Keratinocyte (primary cell): ENCODE measurements at regions not wholly inside any gene's neighbourhood (a gene's known extent, or its start where the extent isn't known, plus 50 kb on each side); places are given as distances from the start of the nearest gene placed in this dataset.

Experiments
- DNase-seq: peaks from one replicate; pipeline ENCODE4 v3.0.0-alpha.2; 2011; ENCODE audit warnings: low read depth, missing footprints, low spot score
- FAIRE-seq: peaks from 2 replicates; lab custom pipeline; 2011; peaks lifted over from hg19 to GRCh38; lab: Jason Lieb, UNC
- H2AFZ ChIP-seq: 2 replicates; pipeline ENCODE4 v1.6.0; 2012; ENCODE audit warnings: low read length, control low read depth, inconsistent platforms; ENCODE audit not compliant: control insufficient read depth
- H3K27ac ChIP-seq: 2 replicates; pipeline ENCODE4 v1.5.1; 2011; ENCODE audit warnings: low read length; ENCODE audit not compliant: control insufficient read depth, insufficient read depth
- H3K27me3 ChIP-seq: 3 replicates; pipeline ENCODE4 v1.6.0; 2011; ENCODE audit warnings: low read length; ENCODE audit not compliant: control insufficient read depth, insufficient read depth; ENCODE audit errors: extremely low read depth
- H3K36me3 ChIP-seq, 2 experiments: 2 replicates in 1 of 2; 3 replicates in 1 of 2; pipeline ENCODE4 v1.5.1; 2011; ENCODE audit warnings: low read length in 2 of 2, mild to moderate bottlenecking in 1 of 2; ENCODE audit not compliant: control insufficient read depth in 2 of 2, insufficient read depth in 2 of 2; ENCODE audit errors: extremely low read depth in 1 of 2
- H3K4me1 ChIP-seq: 3 replicates; pipeline ENCODE4 v1.5.1; 2011; ENCODE audit warnings: low read length; ENCODE audit not compliant: control insufficient read depth, insufficient read depth; ENCODE audit errors: extremely low read depth
- H3K4me2 ChIP-seq: 3 replicates; pipeline ENCODE4 v1.6.0; 2011; ENCODE audit warnings: low read depth, low read length; ENCODE audit not compliant: control insufficient read depth, insufficient read depth; ENCODE audit errors: extremely low read depth
- H3K4me3 ChIP-seq, 3 experiments: fragments of 200-600 bp in 1 of 3; sonication (generic) in 1 of 3; 2 replicates in 2 of 3; 3 replicates in 1 of 3; pipeline ENCODE4 v1.5.1; 2011 to 2016; ENCODE audit warnings: low read length in 3 of 3, mild to moderate bottlenecking in 3 of 3, control low read depth in 2 of 3, inconsistent platforms in 1 of 3, low read depth in 1 of 3, mixed read lengths in 1 of 3, mixed run types in 1 of 3, moderate library complexity in 1 of 3; ENCODE audit not compliant: control insufficient read depth in 2 of 3, insufficient read depth in 2 of 3; ENCODE audit errors: extremely low read depth in 1 of 3
- H3K79me2 ChIP-seq: 2 replicates; pipeline ENCODE4 v1.6.0; 2012; ENCODE audit warnings: low read length; ENCODE audit not compliant: control insufficient read depth, insufficient read depth
- H3K9ac ChIP-seq: 3 replicates; pipeline ENCODE4 v1.6.0; 2011; ENCODE audit warnings: low read length; ENCODE audit not compliant: control insufficient read depth, insufficient read depth; ENCODE audit errors: extremely low read depth
- H3K9me1 ChIP-seq: 3 replicates; pipeline ENCODE4 v1.6.0; 2011; ENCODE audit warnings: low read length; ENCODE audit not compliant: control insufficient read depth, insufficient read depth; ENCODE audit errors: extremely low read depth
- H3K9me3 ChIP-seq: 2 replicates; pipeline ENCODE4 v1.5.1; 2012; ENCODE audit warnings: low read depth, low read length; ENCODE audit not compliant: control insufficient read depth
- H4K20me1 ChIP-seq: 3 replicates; pipeline ENCODE4 v1.6.0; 2011; ENCODE audit warnings: low read length; ENCODE audit not compliant: control insufficient read depth, insufficient read depth; ENCODE audit errors: extremely low read depth
- EZH2 ChIP-seq: IDR thresholded peaks from one replicate; pipeline ENCODE4 v1.6.1; 2012; ENCODE audit warnings: inconsistent platforms, mild to moderate bottlenecking, low read length, moderate library complexity
- dilution Hi-C: fragments of 300-500 bp; cut with MboI; formaldehyde crosslinking; loops from one replicate; pipeline ENCODE4 v1.7.0; 2020; ENCODE audit warnings: low sequenced_read_pairs; ENCODE audit not compliant: extremely low pct_ligation_motif_present
- TF ChIP-seq, protein P1 (sequence below), 3 experiments: IDR thresholded peaks in 1 of 3; conservative IDR thresholded peaks in 1 of 3; optimal IDR thresholded peaks in 1 of 3; 2 replicates in 2 of 3; 3 replicates in 1 of 3; pipeline versions ENCODE3 to v1.5.1; 2011; ENCODE audit warnings: low read length in 3 of 3, mild to moderate bottlenecking in 3 of 3, moderate library complexity in 2 of 3, control low read depth in 1 of 3, inconsistent platforms in 1 of 3; ENCODE audit not compliant: insufficient read depth in 2 of 3; ENCODE audit errors: extremely low read depth in 1 of 3

DNA sequence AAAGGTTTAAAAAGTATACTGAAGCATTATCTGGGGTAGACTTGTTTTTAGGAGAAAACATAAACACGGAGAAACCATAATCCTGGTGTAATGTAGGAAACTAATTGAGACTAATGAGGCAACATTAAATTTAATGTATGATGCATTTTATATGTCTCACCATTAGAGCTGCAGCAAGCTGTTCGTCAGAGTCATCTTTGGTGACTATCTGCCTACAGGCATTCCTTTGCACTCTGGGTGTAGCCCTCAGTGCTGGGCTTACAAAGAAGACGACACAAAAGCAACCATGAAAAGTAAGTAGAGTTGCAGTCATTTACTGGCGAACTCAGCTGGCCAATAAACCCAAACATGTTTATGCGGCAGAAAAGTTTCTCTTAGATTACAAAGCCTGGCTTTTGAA is 415.3 kb upstream of the ZEB2 start:
- Histone ChIP-seq H3K4me3 (no peak overlapping the region), H3K36me3 (no peaks in the 10 kb centered on the region), H3K4me2 (no peak overlapping the region), H3K27me3 (no peaks in the 10 kb centered on the region), H3K4me1 (peaks cover 10% of the 10 kb centered on the region), H3K27ac (no peak overlapping the region), H3K79me2 (no peaks in the 10 kb centered on the region), H3K9me1 (no peaks in the 10 kb centered on the region), H3K9ac (no peak overlapping the region), H4K20me1 (no peaks in the 10 kb centered on the region), H2AFZ (no peak overlapping the region), H3K9me3 (no peaks in the 10 kb centered on the region)
- dilution Hi-C loops: no loop called here
- TF ChIP-seq, protein P1, sequence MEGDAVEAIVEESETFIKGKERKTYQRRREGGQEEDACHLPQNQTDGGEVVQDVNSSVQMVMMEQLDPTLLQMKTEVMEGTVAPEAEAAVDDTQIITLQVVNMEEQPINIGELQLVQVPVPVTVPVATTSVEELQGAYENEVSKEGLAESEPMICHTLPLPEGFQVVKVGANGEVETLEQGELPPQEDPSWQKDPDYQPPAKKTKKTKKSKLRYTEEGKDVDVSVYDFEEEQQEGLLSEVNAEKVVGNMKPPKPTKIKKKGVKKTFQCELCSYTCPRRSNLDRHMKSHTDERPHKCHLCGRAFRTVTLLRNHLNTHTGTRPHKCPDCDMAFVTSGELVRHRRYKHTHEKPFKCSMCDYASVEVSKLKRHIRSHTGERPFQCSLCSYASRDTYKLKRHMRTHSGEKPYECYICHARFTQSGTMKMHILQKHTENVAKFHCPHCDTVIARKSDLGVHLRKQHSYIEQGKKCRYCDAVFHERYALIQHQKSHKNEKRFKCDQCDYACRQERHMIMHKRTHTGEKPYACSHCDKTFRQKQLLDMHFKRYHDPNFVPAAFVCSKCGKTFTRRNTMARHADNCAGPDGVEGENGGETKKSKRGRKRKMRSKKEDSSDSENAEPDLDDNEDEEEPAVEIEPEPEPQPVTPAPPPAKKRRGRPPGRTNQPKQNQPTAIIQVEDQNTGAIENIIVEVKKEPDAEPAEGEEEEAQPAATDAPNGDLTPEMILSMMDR (optimal IDR thresholded peaks at IDR 0.05 in 1 of 3, IDR thresholded peaks at IDR 0.05 in 1 of 3, conservative IDR thresholded peaks at IDR 0.05 in 1 of 3; ENCODE audit: extremely low read depth in 1 of 3, insufficient read depth in 2 of 3, low read length in 3 of 3): no peak
- TF ChIP-seq EZH2: no peak
- FAIRE-seq (no peak), DNase-seq (no peak)

DNA sequence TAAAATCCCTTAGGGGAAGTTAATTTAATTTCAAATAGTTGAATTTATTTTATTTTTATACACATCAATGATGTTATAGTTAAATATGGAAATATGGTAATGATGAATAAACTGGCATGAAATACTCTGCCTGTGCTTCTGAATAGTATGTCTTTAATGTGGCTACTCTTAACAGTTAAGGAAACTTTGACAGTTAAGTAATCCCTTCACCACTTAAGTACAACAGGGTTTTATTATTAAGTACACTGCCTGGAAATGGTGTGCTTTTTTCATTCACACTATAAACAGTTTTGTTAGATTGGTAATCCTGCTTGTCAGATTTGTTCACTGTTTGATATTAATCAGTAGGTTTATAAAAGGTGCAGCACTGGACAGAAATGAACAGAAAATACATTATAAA is 412.0 kb upstream of the ZEB2 start:
- DNase-seq (no peak), FAIRE-seq (no peak)
- TF ChIP-seq, protein P1 (optimal IDR thresholded peaks at IDR 0.05 in 1 of 3, IDR thresholded peaks at IDR 0.05 in 1 of 3, conservative IDR thresholded peaks at IDR 0.05 in 1 of 3; ENCODE audit: extremely low read depth in 1 of 3, insufficient read depth in 2 of 3, low read length in 3 of 3): no peak
- TF ChIP-seq EZH2: no peak

More for the DNA sequence above, 412.0 kb upstream of the ZEB2 start:
- no peak overlapping the region for H2AFZ ChIP-seq
- no peaks in the 10 kb centered on the region for H3K9me3 ChIP-seq
- no peaks in the 10 kb centered on the region for H3K9me1 ChIP-seq
- no peak overlapping the region for H3K9ac ChIP-seq
- H3K4me2 ChIP-seq: no peak overlapping the region
- no peak overlapping the region for H3K4me3 ChIP-seq
- no peaks in the 10 kb centered on the region for H3K79me2 ChIP-seq
- H3K27me3 ChIP-seq: no peaks in the 10 kb centered on the region
- dilution Hi-C loops: no loop called here
- H3K27ac ChIP-seq: no peak overlapping the region
- no peaks in the 10 kb centered on the region for H4K20me1 ChIP-seq
- no peaks in the 10 kb centered on the region for H3K4me1 ChIP-seq
- H3K36me3 ChIP-seq: no peaks in the 10 kb centered on the region
